Endodermal cell (in vitro differentiated cells): ENCODE measurements at regions not wholly inside any gene's neighbourhood (a gene's known extent, or its start where the extent isn't known, plus 50 kb on each side); places are given as distances from the start of the nearest gene placed in this dataset.

ENCODE experiments used
- DNase-seq: peaks from one replicate; pipeline ENCODE4 v3.0.0-alpha.2; 2017
- H3K27ac ChIP-seq: 2 replicates; pipeline ENCODE4 v1.5.1; 2013; ENCODE audit warnings: mild to moderate bottlenecking, low read depth, low read length, moderate library complexity
- H3K27me3 ChIP-seq: 2 replicates; pipeline ENCODE4 v1.6.1; 2013; ENCODE audit warnings: mild to moderate bottlenecking, low read length, moderate library complexity; ENCODE audit not compliant: insufficient read depth, control insufficient read depth, poor library complexity, severe bottlenecking
- H3K36me3 ChIP-seq: 2 replicates; pipeline ENCODE4 v1.7.0; 2013; ENCODE audit warnings: mild to moderate bottlenecking, low read length, moderate library complexity; ENCODE audit not compliant: control insufficient read depth, insufficient read depth
- H3K4me1 ChIP-seq: one replicate; pipeline ENCODE4 v1.7.0; 2013; ENCODE audit warnings: low read length; ENCODE audit not compliant: control insufficient read depth, insufficient read depth
- H3K4me3 ChIP-seq: 2 replicates; pipeline ENCODE4 v1.5.1; 2013; ENCODE audit warnings: mild to moderate bottlenecking, low read length, moderate library complexity
- H3K9ac ChIP-seq: 2 replicates; pipeline ENCODE4 v1.6.1; 2013; ENCODE audit warnings: mild to moderate bottlenecking, low read length, moderate library complexity; ENCODE audit not compliant: poor library complexity, severe bottlenecking; ENCODE audit errors: extremely low read depth
- H3K9me3 ChIP-seq: 2 replicates; pipeline ENCODE4 v1.6.1; 2013; ENCODE audit warnings: mild to moderate bottlenecking, low read length, moderate library complexity; ENCODE audit not compliant: control insufficient read depth
- H3K27ac Mint-ChIP-seq: 2 replicates; pipeline ENCODE4 v1.8.0; 2020; ENCODE audit warnings: mixed read lengths
- H3K27me3 Mint-ChIP-seq: 2 replicates; pipeline ENCODE4 v1.8.0; 2021; ENCODE audit warnings: mild to moderate bottlenecking, mixed read lengths; ENCODE audit not compliant: insufficient read depth
- H3K36me3 Mint-ChIP-seq: 2 replicates; pipeline ENCODE4 v1.8.0; 2020; ENCODE audit warnings: low read depth, mixed read lengths
- H3K4me1 Mint-ChIP-seq: 2 replicates; pipeline ENCODE4 v1.8.0; 2020; ENCODE audit warnings: mixed read lengths
- H3K4me3 Mint-ChIP-seq: 2 replicates; pipeline ENCODE4 v1.8.0; 2020; ENCODE audit warnings: mild to moderate bottlenecking, moderate library complexity, mixed read lengths
- H3K9me3 Mint-ChIP-seq: 2 replicates; pipeline ENCODE4 v1.8.0; 2020; ENCODE audit warnings: mild to moderate bottlenecking, mixed read lengths
- CTCF ChIP-seq: fragments of 200-600 bp; sonication (generic); conservative IDR thresholded peaks from 2 replicates; pipeline ENCODE4 v1.5.0; 2021; ENCODE audit warnings: antibody characterized with exemption, mild to moderate bottlenecking
- WGBS, 2 experiments: methylation state at CpG; one replicate each; pipeline versions ENCODE4 v1.1.5 to v1.1.7; 2013; ENCODE audit warnings: missing lambda C conversion rate in 2 of 2, mixed read lengths in 1 of 2; ENCODE audit not compliant: insufficient coverage in 1 of 2, insufficient read length in 1 of 2; 5-methylcytosine and 5-hydroxymethylcytosine counted together

DNA sequence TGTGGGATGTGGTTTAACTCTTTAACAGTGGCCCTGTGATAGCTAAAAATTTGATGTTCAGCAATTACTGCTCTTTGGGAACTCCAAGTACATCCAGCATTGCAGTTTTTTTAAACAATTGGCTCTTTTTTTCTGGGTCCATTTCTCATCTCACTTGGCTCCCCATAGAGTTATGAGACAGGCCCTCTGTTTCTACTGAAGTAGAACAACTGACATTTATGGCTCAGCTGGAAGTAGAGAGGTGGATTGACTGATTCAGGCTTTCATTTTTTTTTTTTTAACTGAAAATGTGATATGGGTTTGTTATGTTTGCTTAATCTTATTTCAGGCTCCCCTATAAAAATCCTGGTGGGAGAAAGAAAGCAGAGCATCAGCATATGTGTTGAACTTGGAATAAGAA, 96.6 kb upstream of the CD180 start:
- Histone ChIP-seq H3K36me3 (no peaks in the 10 kb centered on the region), H3K27ac (no peak overlapping the region), H3K9ac (no peak overlapping the region), H3K4me1 (no peaks in the 10 kb centered on the region), H3K4me3 (no peak overlapping the region), H3K9me3 (no peaks in the 10 kb centered on the region), H3K27me3 (no peaks in the 10 kb centered on the region)
- Mint-ChIP-seq H3K4me1 (peaks cover 6% of the 10 kb centered on the region), H3K9me3 (no peaks in the 10 kb centered on the region), H3K36me3 (no peaks in the 10 kb centered on the region), H3K4me3 (no peak overlapping the region), H3K27me3 (no peaks in the 10 kb centered on the region), H3K27ac (no peak overlapping the region)
- no peak for DNase-seq
- no peak for TF ChIP-seq CTCF

DNA sequence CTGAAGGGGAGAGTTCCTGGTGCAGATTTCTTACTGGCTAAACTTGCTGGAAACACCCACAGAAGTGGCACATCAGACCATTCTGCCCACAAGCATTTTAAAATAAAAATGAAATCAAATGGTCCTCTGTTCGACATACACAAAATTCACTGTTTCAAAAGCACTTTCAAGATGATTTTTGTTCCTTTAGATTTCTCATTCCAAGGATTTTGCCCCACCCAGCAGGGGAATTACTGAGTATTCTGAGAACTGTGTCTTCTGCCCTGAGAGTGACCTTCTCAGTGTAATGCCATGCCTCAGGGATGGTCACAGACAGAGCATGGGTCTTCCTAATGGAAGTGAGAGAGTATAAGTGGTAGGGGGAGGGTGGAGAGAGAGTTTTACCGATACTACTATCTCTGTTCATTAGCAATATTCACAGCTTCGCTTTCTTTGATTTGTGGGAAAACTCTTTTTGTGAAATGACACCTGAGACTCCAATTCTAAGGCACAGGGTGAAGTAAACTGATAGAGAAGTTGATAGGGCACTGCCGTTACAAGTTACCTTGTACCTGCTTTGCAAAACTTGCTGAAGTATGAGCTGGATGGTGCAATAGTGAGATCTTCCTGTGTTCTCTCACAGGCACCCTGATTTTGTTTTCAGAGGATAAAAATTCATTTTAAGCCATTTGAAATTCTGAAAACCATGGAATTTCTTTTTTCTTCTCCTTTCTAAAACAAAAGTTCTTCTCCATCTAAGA, 95.8 kb upstream of the CD180 start:
- no peaks in the 10 kb centered on the region for H3K9me3 ChIP-seq

GRCh38 chr5:67291671-67292070, 95.1 kb upstream of the CD180 start:
- 98 to 99% methylated on average over 7 of the region's 7 CpGs for WGBS, 2 experiments
- Mint-ChIP-seq H3K4me3 (no peak overlapping the region), H3K4me1 (peaks cover 17% of the 10 kb centered on the region), H3K9me3 (no peaks in the 10 kb centered on the region), H3K36me3 (no peaks in the 10 kb centered on the region), H3K27ac (no peak overlapping the region), H3K27me3 (no peaks in the 10 kb centered on the region)
- TF ChIP-seq CTCF, result no peak
- Histone ChIP-seq H3K9ac (no peak overlapping the region), H3K27me3 (no peaks in the 10 kb centered on the region), H3K4me3 (no peak overlapping the region), H3K27ac (no peak overlapping the region), H3K4me1 (no peaks in the 10 kb centered on the region), H3K36me3 (no peaks in the 10 kb centered on the region), H3K9me3 (no peaks in the 10 kb centered on the region)
- no peak for DNase-seq

More for the DNA sequence above, 95.8 kb upstream of the CD180 start:
- Histone ChIP-seq H3K4me3 (no peak overlapping the region), H3K27me3 (no peaks in the 10 kb centered on the region), H3K4me1 (no peaks in the 10 kb centered on the region), H3K9ac (no peak overlapping the region), H3K27ac (no peak overlapping the region), H3K36me3 (no peaks in the 10 kb centered on the region)
- Mint-ChIP-seq H3K4me1 (peaks cover 12% of the 10 kb centered on the region), H3K4me3 (no peak overlapping the region), H3K36me3 (no peaks in the 10 kb centered on the region), H3K27me3 (no peaks in the 10 kb centered on the region), H3K9me3 (no peaks in the 10 kb centered on the region), H3K27ac (no peak overlapping the region)
- no peak for TF ChIP-seq CTCF
- no peak for DNase-seq
- 76 to 85% methylated on average over 4 of the region's 4 CpGs for WGBS, 2 experiments
